ENCODE measurements at regions not wholly inside any gene's neighbourhood (a gene's known extent, or its start where the extent isn't known, plus 50 kb on each side); places are given as distances from the start of the nearest gene placed in this dataset.

GRCh38 chr12:124431971-124432370 is 135.4 kb downstream of the NCOR2 start:
- DNase-seq (ENCODE audit: low read depth in 2 of 3, low spot score in 1 of 3), result no peak

GRCh38 chr12:124430491-124430890 is 135.6 kb downstream of the RFLNA start:
- no peak for DNase-seq (ENCODE audit: low read depth in 2 of 3, low spot score in 1 of 3)

GRCh38 chr12:124429535-124429934 is 134.6 kb downstream of the RFLNA start:
- no peak for DNase-seq (ENCODE audit: low read depth in 2 of 3, low spot score in 1 of 3)

GRCh38 chr12:124428792-124429281 is 133.9 kb downstream of the RFLNA start:
- DNase-seq (ENCODE audit: low read depth in 2 of 3, low spot score in 1 of 3), result no peak

GRCh38 chr12:124428136-124428791 is 133.4 kb downstream of the RFLNA start:
- DNase-seq (ENCODE audit: low read depth in 2 of 3, low spot score in 1 of 3), result no peak

GRCh38 chr12:124426594-124427555 is 132.0 kb downstream of the RFLNA start:
- no peak for DNase-seq (ENCODE audit: low read depth in 2 of 3, low spot score in 1 of 3)

- DNase-seq (ENCODE audit: low read depth in 2 of 3, low spot score in 1 of 3), result no peak
Observed at GRCh38 chr12:124425667-124426066, 130.8 kb downstream of the RFLNA start.

- no peak for DNase-seq (ENCODE audit: low read depth in 2 of 3, low spot score in 1 of 3)
Observed at GRCh38 chr12:124424516-124424905, 129.6 kb downstream of the RFLNA start.

GRCh38 chr12:124423761-124424515 is 129.0 kb downstream of the RFLNA start:
- no peak for DNase-seq (ENCODE audit: low read depth in 2 of 3, low spot score in 1 of 3)

- no peak for DNase-seq (ENCODE audit: low read depth in 2 of 3, low spot score in 1 of 3)
Observed at GRCh38 chr12:124422570-124423523, 128.0 kb downstream of the RFLNA start.

GRCh38 chr12:124422142-124422569 is 127.3 kb downstream of the RFLNA start:
- no peak for DNase-seq (ENCODE audit: low read depth in 2 of 3, low spot score in 1 of 3)

GRCh38 chr12:124420996-124421674 is 126.2 kb downstream of the RFLNA start:
- DNase-seq (ENCODE audit: low read depth in 2 of 3, low spot score in 1 of 3), result no peak

GRCh38 chr12:124420041-124420995 is 125.4 kb downstream of the RFLNA start:
- no peak for DNase-seq (ENCODE audit: low read depth in 2 of 3, low spot score in 1 of 3)

GRCh38 chr12:124419292-124420040 is 124.6 kb downstream of the RFLNA start:
- no peak for DNase-seq (ENCODE audit: low read depth in 2 of 3, low spot score in 1 of 3)

- no peak for DNase-seq (ENCODE audit: low read depth in 2 of 3, low spot score in 1 of 3)
Observed at GRCh38 chr12:124418791-124419190, 123.9 kb downstream of the RFLNA start.

- no peak for DNase-seq (ENCODE audit: low read depth in 2 of 3, low spot score in 1 of 3)
Observed at GRCh38 chr12:124418156-124418555, 123.3 kb downstream of the RFLNA start.

- no peak for DNase-seq (ENCODE audit: low read depth in 2 of 3, low spot score in 1 of 3)
Observed at GRCh38 chr12:124416516-124417395, 121.9 kb downstream of the RFLNA start.
